AG04450 (cell line): ENCODE measurements at regions not wholly inside any gene's neighbourhood (a gene's known extent, or its start where the extent isn't known, plus 50 kb on each side); places are given as distances from the start of the nearest gene placed in this dataset.
A peak's percentile ranks its signal among the peaks of the same experiment; 100 is the strongest.

ENCODE experiments used
- CTCF ChIA-PET: fragments of 300-600, 350-600 bp; formaldehyde crosslinking; extraction: SDS; loops from one replicate; lab custom pipeline; 2022; ENCODE audit warnings: antibody characterized with exemption, inconsistent platforms; lab: Charles Lee
- POLR2A ChIA-PET: fragments of 350-600 bp; formaldehyde crosslinking; extraction: SDS; loops from one replicate; lab custom pipeline; 2021; ENCODE audit warnings: antibody characterized with exemption, inconsistent platforms; lab: Yijun Ruan, JAX
- DNase-seq: peaks from one replicate; pipeline ENCODE4 v3.0.0-alpha.2; 2011; ENCODE audit warnings: low read depth, low spot score
- H3K27ac ChIP-seq: one replicate; pipeline ENCODE4 v1.5.1; 2012; ENCODE audit warnings: low read depth, low read length, control low read depth
- H3K27me3 ChIP-seq: one replicate; pipeline ENCODE4 v1.6.0; 2012; ENCODE audit warnings: low read length; ENCODE audit not compliant: control insufficient read depth, insufficient read depth
- H3K4me3 ChIP-seq: 2 replicates; pipeline ENCODE4 v1.5.1; 2011; ENCODE audit warnings: mild to moderate bottlenecking, low read depth, low read length, control low read depth
- H3K9me3 ChIP-seq: 2 replicates; pipeline ENCODE4 v1.5.1; 2012; ENCODE audit warnings: low read length; ENCODE audit not compliant: control insufficient read depth, insufficient read depth
- TF ChIP-seq, protein P1 (sequence below): IDR thresholded peaks from 2 replicates; pipeline ENCODE4 v1.5.1; 2011; ENCODE audit warnings: low read depth, low read length, control low read depth, inconsistent platforms

DNA sequence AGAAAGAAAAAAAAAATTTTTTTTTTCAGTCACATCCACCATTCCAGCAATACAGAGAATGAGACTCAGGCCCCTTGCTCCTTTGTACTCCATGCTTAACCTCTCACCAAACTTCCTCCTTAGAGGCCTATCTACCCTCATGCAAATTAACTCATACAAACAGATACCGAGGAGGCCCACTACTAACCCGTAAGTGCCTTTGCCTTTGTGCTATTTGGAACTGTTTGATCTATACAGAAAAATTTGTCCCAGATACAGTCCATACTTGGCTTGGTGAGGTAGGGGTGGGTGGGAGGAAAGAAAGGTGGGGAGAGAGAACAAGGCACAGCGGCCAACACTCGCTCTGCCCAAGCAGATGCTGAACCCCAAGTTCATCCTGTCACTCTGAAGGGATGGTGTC lies 87.8 kb upstream of the DUSP5 start:
- no peak for DNase-seq
- TF ChIP-seq, protein P1, sequence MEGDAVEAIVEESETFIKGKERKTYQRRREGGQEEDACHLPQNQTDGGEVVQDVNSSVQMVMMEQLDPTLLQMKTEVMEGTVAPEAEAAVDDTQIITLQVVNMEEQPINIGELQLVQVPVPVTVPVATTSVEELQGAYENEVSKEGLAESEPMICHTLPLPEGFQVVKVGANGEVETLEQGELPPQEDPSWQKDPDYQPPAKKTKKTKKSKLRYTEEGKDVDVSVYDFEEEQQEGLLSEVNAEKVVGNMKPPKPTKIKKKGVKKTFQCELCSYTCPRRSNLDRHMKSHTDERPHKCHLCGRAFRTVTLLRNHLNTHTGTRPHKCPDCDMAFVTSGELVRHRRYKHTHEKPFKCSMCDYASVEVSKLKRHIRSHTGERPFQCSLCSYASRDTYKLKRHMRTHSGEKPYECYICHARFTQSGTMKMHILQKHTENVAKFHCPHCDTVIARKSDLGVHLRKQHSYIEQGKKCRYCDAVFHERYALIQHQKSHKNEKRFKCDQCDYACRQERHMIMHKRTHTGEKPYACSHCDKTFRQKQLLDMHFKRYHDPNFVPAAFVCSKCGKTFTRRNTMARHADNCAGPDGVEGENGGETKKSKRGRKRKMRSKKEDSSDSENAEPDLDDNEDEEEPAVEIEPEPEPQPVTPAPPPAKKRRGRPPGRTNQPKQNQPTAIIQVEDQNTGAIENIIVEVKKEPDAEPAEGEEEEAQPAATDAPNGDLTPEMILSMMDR, result no peak
- Histone ChIP-seq H3K4me3 (no peak overlapping the region), H3K9me3 (no peaks in the 10 kb centered on the region; the same call in 1 of the 2 replicates), H3K27me3 (no peaks in the 10 kb centered on the region), H3K27ac (peak overlapping the region; percentile 97)
- POLR2A ChIA-PET, result interaction anchor here (2.4 kb wide), 1 partner anchor 16 kb away, joined by 16 read pairs; no protein-coding TSS in a partner anchor
- CTCF ChIA-PET, result no interaction called here

DNA sequence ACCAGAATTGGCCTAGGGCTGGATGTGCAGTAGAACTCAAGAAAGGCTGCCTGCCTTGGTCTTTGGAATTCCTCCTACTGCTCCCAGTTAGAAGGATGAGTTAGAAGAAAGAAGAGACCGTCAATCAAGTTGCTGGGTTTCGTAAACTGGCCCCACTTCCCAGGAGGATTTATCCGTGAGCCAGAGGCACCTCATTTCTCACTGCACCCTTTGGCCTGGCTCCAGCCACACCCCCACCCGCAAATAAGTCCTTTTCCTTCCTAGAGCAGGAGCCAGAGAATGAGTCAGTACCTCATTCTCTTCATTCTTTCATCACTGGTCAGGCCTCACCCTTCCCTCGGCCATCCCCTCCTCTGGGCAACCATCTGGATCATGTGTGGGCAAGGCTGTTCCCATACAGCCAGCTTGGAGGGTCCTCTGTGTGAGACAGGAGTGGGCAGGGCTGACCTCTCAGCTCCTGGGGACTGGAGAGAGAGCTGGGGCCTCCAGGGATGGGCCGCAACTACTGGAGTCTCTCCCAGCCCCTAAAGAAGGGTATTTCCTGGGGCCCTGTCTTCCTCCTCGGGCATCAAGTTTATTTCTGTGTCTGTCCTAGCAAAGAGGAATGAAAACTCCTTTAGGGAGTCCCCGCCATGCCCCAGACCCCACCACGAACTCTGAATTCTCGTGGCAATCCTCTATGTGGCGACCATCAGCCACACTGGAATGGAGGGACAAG lies 87.2 kb upstream of the DUSP5 start:
- ChIA-PET CTCF (no interaction called here), POLR2A (interaction anchor here (1.0 to 2.4 kb wide), 4 partner anchors 12 to 94 kb away, joined by 3 to 16 read pairs (median 5); no protein-coding TSS in a partner anchor)
- no peaks in the 10 kb centered on the region for H3K27me3 ChIP-seq
- TF ChIP-seq, protein P1, result no peak
- H3K4me3 ChIP-seq, result no peak overlapping the region
- H3K27ac ChIP-seq, result peak overlapping the region; percentile 97
- H3K9me3 ChIP-seq, result no peaks in the 10 kb centered on the region; the same call in 1 of the 2 replicates
- peak; percentile 93 for DNase-seq

DNA sequence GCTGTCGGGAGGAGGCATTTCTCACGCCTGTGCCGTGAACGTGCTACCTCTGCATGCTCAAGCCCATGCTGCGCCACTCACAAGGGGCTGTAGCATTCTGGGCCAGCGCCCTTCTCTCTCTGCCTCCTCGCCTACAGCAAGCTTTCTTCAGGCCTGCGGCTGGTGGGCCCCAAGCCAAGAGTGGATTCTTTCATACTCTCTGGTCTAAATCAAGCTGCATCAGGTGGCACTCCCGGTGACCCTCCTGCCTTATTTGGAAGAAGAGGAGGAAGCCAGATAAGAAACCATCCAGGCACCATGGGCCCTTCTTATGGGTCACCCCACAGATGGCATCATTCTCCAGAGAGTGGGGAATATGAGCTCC lies 86.7 kb upstream of the DUSP5 start:
- CTCF ChIA-PET, result no interaction called here
- POLR2A ChIA-PET, result interaction anchor here (1.0 to 2.4 kb wide), 4 partner anchors 12 to 93 kb away, joined by 3 to 16 read pairs (median 5); no protein-coding TSS in a partner anchor

DNA sequence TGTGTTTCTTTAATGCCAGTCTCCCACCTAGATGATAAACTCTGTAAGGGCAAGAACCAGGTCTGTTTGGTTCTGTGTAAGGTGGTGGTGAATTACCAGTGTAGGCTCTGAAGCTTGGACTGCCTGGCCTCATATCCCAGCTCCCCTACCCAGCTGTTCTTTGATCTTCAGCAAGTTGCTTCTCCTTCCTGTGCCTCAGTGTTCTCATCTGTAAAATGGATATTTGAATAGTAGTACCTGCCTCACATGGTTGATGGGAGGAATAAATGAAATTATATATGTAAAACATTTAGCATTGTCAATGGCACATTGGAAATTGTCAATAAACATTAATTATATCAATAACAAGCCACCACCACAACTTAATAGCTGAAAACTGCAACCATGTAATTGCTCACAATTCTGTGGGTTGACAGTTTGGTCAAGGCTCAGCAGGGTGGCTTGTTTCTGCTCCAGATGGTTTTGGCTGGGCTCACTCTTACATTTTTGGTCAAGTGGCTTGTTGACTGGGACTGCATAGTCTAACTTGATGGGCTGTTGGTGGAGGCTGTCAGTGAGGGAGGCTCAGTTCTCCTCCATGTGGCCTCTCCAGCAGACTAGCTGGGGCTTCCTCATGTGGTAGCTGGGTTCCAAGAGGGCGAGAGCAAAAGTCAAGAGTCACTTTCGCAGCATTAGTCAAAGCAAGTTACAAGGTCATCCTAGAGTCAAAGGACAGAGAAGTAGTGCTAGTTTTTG lies 84.5 kb upstream of the DUSP5 start:
- POLR2A ChIA-PET, result interaction anchor here (0.7 kb wide), 1 partner anchor 13 kb away, joined by 3 read pairs; no protein-coding TSS in a partner anchor
- Histone ChIP-seq H3K27ac (no peak overlapping the region), H3K4me3 (no peak overlapping the region), H3K27me3 (no peaks in the 10 kb centered on the region), H3K9me3 (peaks cover 13% of the 10 kb centered on the region)
- CTCF ChIA-PET, result interaction anchor here (0.9 to 1.0 kb wide), 2 partner anchors 58 to 59 kb away, joined by 3 to 4 read pairs; no protein-coding TSS in a partner anchor
- TF ChIP-seq, protein P1, result no peak
- no peak for DNase-seq

More for the DNA sequence above, 86.7 kb upstream of the DUSP5 start:
- H3K9me3 ChIP-seq, result no peaks in the 10 kb centered on the region; the same call in 1 of the 2 replicates
- H3K4me3 ChIP-seq, result no peak overlapping the region
- H3K27ac ChIP-seq, result peak overlapping the region; percentile 97
- no peaks in the 10 kb centered on the region for H3K27me3 ChIP-seq
- TF ChIP-seq, protein P1, result no peak
- DNase-seq, result no peak
